ENCODE measurements at regions not wholly inside any gene's neighbourhood (a gene's known extent, or its start where the extent isn't known, plus 50 kb on each side); places are given as distances from the start of the nearest gene placed in this dataset.
"Not testable (repeated sequence)": the region's sequence is repeated elsewhere in the genome, so short reads cannot be mapped to it uniquely, and the experiment has no call there.

DNA sequence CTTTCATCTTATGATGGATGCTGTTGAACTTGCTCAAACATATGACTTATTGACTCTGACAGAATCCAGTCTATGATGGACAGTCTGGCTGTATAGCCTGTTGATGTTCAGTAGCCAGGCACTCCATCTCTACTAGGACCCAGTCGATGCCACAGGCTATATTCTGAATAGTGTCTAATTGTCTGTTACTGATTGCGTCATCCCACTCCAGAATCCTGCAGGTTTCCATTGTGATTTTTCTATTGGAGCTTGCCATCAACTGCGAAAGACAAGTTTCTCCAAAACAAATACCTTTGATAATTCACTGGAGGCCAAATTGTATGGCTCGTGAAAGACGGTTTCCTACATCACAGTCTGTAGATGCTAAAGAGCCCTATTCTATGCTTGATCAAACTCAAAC lies 481.7 kb upstream of the CHORDC1 start:
- intact Hi-C loops (cut with micrococcal nuclease) = no loop called here

GRCh38 chr11:90701716-90702115 lies 478.9 kb upstream of the CHORDC1 start:
- intact Hi-C loops (cut with micrococcal nuclease) = no loop called here

- intact Hi-C loops (cut with micrococcal nuclease) = no loop called here
These were observed 478.1 kb upstream of the CHORDC1 start for GRCh38 chr11:90700789-90701439.

- intact Hi-C loops (cut with micrococcal nuclease) = no loop called here
These were observed 477.0 kb upstream of the CHORDC1 start for GRCh38 chr11:90699791-90700400.

DNA sequence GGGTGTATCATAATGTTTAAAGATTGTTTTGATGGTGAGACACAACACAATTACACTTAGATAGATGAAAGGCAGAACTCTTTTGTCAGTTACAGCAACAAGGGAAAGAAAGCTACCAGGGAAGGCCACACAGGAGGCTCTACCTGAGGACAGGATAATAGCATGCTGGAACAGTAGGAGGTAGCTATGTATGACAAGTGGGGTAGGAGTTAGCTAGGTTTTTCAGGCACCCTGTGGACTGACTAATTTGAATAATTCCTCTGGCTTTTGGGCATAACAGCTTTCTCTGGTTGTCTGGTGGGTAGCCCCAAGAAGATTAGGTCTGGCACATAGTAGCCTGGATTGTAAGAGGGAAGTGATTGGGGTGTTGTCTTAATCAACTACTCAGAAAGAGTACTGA lies 475.4 kb upstream of the CHORDC1 start:
- intact Hi-C loops (cut with micrococcal nuclease) = no loop called here

DNA sequence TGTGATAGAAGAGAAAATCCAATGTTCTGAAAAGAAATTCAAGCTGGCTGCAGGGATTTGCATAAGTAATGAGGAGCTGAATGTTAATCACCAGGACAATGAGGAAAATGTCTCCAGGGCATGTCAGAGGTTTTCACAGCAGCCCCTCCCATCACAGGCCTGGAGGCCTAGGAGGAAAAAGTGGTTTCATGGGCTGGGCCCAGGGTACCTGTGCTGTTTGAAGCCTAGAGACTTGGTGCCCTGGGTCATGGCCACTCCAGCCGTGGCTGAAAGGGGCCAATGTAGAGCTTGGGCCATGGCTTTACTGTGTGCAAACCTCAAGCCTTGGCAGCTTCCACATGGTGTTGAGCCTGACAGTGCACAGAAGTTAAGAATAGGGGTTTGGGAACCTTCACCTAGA lies 452.6 kb upstream of the CHORDC1 start:
- intact Hi-C loops (cut with micrococcal nuclease) = not testable (repeated sequence)

- intact Hi-C loops (cut with micrococcal nuclease) = no loop called here
These were observed 446.2 kb upstream of the CHORDC1 start for GRCh38 chr11:90669094-90669493.

- intact Hi-C loops (cut with micrococcal nuclease) = no loop called here
These were observed 445.7 kb upstream of the CHORDC1 start for GRCh38 chr11:90668502-90668901.

GRCh38 chr11:90661233-90661632 lies 438.4 kb upstream of the CHORDC1 start:
- intact Hi-C loops (cut with micrococcal nuclease) = no loop called here

GRCh38 chr11:90656171-90656570 lies 433.3 kb upstream of the CHORDC1 start:
- intact Hi-C loops (cut with micrococcal nuclease) = no loop called here

GRCh38 chr11:90650153-90650552 lies 427.3 kb upstream of the CHORDC1 start:
- intact Hi-C loops (cut with micrococcal nuclease) = no loop called here

DNA sequence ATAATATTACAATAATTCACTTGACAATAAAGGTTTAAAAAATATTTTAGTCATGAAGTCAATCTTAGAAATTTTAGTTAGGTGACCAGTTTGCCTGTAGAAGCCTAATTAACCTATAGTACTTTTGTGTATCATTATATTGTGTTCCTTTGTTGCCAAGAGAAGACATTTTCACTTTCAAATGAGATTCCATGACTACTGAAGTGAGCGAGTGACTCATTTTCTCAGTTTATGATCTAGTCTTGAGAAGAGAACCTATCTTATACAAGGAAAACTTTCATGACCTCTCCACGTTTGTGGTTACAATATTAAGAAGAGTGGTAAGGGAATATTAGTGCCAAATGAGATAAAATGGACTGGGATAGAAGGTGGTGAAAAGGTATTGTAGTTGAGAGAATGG lies 423.9 kb upstream of the CHORDC1 start:
- intact Hi-C loops (cut with micrococcal nuclease) = no loop called here

- intact Hi-C loops (cut with micrococcal nuclease) = no loop called here
These were observed 423.4 kb upstream of the CHORDC1 start for GRCh38 chr11:90646266-90646665.

DNA sequence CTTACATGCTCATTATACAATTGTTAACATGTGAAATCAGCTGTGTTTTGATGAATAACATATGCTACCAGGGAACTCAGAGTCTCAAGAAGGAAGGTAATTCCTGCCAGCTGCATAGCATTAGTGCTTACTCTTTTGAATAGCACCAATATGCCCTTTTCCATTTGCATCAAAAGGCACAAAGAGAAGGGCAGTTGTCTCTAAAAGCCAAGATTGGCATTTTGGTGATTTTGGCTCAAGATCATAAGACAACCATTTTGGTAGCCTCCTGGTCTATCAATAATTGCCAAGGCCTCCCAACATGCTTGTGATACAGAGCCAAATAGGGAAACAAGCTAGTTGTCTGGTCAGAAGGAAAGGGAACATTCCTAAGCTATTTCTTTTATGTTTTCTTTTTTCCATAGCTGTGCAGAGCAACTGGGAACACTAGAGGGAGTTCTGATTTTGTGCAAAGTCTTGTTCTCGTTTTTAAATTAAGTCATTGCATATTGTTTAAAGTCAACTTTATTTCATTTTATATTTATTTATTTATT lies 416.7 kb upstream of the CHORDC1 start:
- intact Hi-C loops (cut with micrococcal nuclease) = no loop called here

DNA sequence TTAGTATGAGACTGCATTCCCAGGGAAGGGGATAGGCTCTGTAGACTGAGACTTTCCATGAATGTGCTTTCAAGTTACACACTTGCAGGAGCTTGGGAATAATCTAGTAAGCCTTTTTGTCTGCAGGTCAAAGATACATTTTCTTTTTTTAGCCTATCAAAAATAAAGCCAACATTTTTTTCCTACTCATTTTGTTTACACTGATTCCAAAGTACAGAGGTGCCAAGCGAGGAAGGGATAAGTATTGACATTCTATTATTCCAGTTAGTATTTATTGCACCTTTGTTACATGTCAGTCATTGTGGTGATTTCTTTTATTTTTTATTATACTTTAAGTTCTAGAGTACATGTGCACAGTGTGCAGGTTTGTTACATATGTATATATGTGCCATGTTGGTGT lies 413.0 kb upstream of the CHORDC1 start:
- intact Hi-C loops (cut with micrococcal nuclease) = no loop called here

DNA sequence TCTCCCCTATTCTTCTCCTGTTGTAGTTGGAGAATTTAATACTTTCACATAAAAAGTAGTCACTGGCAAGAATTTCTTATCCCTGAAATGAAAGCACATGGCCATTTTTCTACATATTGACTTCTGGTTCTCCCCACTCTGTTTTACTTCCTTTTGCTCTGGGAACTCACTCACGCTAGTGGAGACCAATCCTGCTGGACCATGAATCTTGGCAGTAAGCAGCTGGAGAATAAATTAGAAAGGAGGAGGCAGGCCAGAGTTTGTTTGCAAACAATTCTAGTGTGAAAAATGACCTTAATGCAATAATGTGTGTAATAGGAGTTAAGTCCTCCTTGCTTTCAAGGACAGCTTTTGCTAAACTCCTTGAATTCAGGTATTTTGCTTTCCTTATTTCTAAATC lies 412.3 kb upstream of the CHORDC1 start:
- intact Hi-C loops (cut with micrococcal nuclease) = no loop called here

DNA sequence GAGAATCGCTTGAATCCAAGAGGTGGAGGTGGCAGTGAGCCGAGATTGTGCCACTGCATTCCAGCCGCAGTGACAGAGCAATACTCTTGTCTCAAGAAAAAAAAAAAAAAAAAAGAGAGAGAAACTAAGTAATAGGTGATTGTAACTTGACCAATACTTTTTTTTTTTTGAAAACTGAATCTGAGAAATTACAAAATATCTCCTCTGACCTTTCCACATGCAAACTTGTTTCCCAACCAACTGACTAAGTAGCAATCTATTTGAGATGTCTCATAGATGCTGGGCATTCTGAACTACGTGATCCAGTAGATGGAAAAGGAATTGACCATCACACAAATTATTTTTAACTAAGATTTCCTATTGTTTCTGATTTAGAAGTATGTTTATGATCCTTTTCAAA lies 407.3 kb upstream of the CHORDC1 start:
- intact Hi-C loops (cut with micrococcal nuclease) = no loop called here

DNA sequence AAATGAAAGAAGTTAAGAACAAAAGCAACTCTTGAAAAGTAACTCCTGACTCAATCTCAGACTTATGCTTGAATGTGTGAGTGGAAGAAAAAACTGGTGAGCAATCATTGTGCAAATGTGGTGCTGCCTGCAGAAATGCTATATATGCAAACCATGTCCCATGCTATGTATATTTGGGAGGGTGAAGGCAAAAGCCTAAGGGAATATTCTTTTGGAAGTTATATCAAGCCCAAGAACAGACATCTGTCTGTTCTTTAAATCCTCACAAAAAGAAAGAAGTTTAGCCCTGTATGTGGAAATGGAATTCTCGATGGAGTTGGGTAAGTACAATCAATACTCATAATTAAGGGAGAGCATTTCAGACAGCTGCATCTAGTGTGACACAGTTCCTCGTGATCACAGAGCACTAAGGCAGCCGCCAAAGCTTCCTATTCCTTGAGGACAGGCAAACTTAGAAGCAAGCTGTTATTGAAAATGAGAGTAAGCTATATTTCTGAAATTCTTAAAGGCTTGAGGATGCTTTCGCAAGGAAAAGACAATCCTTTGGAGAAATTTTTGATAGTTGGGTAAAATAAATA lies 406.5 kb upstream of the CHORDC1 start:
- intact Hi-C loops (cut with micrococcal nuclease) = no loop called here

GRCh38 chr11:90614318-90614717 lies 391.5 kb upstream of the CHORDC1 start:
- intact Hi-C loops (cut with micrococcal nuclease) = no loop called here

- intact Hi-C loops (cut with micrococcal nuclease) = not testable (repeated sequence)
These were observed 390.2 kb upstream of the CHORDC1 start for GRCh38 chr11:90613037-90613436.

- intact Hi-C loops (cut with micrococcal nuclease) = no loop called here
These were observed 383.9 kb upstream of the CHORDC1 start for GRCh38 chr11:90606721-90607120.

DNA sequence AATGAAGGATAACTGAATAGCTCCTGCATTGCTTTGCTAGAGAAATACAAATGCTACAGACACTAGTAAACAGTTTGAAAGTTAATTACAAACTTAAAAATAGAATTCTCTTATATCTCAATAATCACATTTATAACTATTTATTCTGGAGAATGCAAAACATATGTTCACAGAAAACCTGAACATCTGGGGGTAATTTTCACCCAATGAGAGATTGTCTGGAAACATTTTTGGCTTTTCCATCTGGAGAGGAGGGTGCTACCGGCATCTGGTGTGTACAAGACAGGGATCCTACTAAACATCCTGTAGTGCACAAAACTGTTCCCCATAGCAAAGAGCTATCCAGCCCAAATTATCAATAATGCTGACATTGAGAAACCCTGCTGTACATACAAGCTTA lies 378.4 kb upstream of the CHORDC1 start:
- intact Hi-C loops (cut with micrococcal nuclease) = no loop called here

DNA sequence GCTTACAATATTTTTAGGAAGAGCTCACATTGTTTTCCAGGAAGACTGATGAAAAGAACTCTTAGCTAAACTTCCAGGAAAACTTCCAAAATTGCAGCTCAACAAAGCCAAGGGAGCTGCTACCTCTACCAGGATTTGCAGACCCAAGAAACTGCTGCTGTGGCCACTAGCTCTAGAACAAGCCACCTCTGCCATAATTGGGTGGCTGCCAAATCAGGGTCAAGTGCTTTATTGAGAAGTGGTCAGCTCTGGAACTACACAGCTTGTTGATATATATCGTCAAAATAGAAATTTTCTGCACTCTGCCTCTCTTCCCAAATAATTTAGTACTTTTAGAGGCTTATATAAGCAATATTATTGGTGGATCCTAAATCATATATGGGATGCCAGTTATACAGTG lies 371.8 kb upstream of the CHORDC1 start:
- intact Hi-C loops (cut with micrococcal nuclease) = no loop called here

Measured in T-helper 1 cell treated with Interleukin-12 subunit alpha and Interleukin-12 subunit beta and Interleukin-4 antibody, amounts not matched to agents 30 ng/mL and 1 ng/mL, for 36 hours (primary cell).